Erythroblast (primary cell): ENCODE measurements at regions not wholly inside any gene's neighbourhood (a gene's known extent, or its start where the extent isn't known, plus 50 kb on each side); places are given as distances from the start of the nearest gene placed in this dataset.

ENCODE experiments used
- DNase-seq, 2 experiments: peaks; one replicate each; lab custom pipeline; 2025; lab: John Stamatoyannopoulos, UW
- GATA1 ChIP-seq: IDR thresholded peaks from 2 replicates; pipeline ENCODE4 v1.6.1; 2011; ENCODE audit warnings: low read depth, mild to moderate bottlenecking, control low read depth, low read length, moderate library complexity
- POLR2A ChIP-seq: IDR thresholded peaks from 2 replicates; pipeline ENCODE4 v1.6.1; 2011; ENCODE audit warnings: mild to moderate bottlenecking, low read length

DNA sequence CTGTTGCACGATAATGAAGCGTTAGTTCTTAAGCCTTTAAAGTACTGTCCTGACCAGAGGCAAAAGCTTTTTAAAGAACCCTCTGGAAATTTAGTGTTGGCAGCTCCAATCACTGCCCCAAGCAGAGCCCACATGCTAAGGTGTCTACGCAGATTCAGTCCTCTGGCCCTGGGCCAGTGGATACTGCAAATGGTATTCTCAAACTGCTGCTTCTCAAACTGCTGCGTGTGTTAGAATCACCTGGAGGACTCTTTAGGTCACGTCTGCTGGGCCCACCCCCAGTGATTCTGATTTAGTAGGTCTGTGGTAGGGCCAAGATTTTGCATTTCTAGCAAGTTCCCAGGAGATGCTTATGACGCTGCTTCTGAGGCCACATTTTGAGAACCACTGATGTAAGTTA lies 96.0 kb upstream of the CCDC28A start:
- DNase-seq = no peak
- TF ChIP-seq GATA1 = no peak
- no peak for TF ChIP-seq POLR2A

GRCh38 chr6:138678168-138678567 lies 95.4 kb upstream of the CCDC28A start:
- TF ChIP-seq GATA1 (no peak), POLR2A (no peak)
- no peak for DNase-seq

- DNase-seq = no peak
Observed at GRCh38 chr6:138680085-138680484, 93.5 kb upstream of the CCDC28A start.

DNA sequence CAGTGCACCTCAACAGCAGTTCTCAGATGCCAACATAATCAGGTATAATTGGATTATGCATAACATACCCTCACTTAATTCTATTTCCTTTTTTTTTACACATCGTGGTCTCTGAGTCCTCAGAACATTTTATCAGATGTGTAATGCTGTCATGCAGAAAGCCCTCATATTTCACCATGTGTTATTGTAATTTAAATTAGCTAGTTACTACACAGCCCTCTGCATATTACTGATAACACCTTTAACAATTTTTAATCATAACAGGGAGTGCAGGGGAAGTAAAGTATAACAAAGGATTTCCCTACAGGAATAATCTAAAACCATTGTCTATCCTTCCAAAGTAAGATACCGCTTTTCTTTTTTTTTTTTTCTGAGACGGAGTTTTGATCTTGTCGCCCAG lies 91.9 kb upstream of the CCDC28A start:
- no peak for DNase-seq
- TF ChIP-seq POLR2A = no peak
- TF ChIP-seq GATA1 = no peak

More at GRCh38 chr6:138680085-138680484, 93.5 kb upstream of the CCDC28A start:
- TF ChIP-seq POLR2A = no peak
- TF ChIP-seq GATA1 = no peak

- DNase-seq = no peak
Observed at GRCh38 chr6:138682704-138683527, 90.7 kb upstream of the CCDC28A start.

DNA sequence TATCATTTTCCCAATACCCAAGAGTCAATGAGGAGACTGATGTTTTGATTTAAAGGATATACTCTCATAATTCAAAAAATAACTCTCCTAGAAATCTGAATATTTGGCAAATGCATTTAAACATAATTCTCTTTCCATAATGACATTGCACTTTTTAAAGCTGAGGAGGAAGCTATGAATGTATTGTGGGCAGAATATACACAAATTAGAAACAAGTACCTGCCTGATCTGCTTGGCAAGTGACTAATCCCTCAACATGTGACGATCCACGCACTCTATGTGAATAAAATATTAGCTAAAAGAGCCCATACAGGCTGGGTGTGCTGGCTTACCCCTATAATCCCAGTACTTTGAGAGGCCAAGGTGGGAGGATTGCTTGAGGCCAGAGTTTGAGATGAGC lies 88.3 kb upstream of the CCDC28A start:
- TF ChIP-seq POLR2A (no peak), GATA1 (no peak)
- DNase-seq = no peak

More at GRCh38 chr6:138682704-138683527, 90.7 kb upstream of the CCDC28A start:
- TF ChIP-seq GATA1 (no peak), POLR2A (no peak)

DNA sequence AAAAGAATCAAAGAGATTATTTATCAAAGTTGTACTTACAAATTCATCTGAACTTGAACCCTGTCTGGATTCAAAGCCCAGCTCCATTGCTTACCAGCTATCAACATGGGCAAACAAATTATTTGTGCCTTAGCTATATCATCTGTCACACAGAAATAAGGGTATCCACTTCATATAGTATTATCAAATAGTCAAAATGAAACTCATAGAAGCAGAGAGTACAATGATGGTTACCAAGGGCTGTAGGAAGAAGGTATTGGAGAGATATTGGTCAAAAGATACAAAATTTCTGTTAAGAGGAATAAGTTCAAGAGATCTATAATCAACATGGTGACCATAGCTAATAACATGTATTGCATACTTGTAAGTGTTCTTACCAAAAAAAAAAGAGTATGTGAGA lies 87.8 kb upstream of the CCDC28A start:
- DNase-seq = no peak
- no peak for TF ChIP-seq GATA1
- no peak for TF ChIP-seq POLR2A

DNA sequence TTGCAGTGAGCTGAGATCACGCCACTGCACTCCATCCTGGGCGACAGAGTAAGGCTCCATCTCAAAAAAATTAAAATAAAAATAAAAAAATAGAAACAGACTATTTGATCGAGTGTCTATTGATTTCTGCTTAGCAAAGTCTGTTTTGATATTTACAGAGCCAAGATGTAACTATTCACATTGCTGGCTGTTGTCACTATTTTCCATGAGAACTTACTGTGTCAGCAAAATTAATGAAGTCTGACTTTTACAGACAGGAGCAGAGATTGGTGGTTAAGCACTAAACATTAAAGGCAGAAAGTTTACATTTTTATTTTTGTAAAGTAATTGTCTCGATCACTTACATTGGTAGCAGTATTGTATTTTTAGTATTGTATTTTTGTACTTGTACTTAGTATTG lies 85.0 kb upstream of the CCDC28A start:
- DNase-seq = no peak
- TF ChIP-seq GATA1 (no peak), POLR2A (no peak)

DNA sequence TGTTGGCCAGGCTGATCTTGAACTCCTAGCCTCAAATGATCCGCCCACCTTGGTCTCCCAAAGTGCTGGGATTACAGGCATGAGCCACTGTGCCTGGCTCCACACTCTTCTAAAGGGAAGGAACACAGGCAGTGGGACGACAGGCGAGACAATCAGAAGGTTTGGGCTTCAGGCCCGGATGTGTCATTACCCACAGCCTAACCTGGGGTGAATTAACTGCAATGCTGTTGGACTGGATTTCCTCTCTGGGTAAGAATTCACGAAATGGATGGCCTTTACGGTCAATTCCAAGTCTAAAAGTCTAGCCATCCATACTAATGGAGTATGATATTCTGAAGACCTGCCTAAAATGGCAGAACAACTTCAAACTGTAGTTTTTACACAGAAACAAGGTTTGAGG lies 83.7 kb upstream of the CCDC28A start:
- TF ChIP-seq GATA1 (no peak), POLR2A (no peak)
- DNase-seq = no peak

DNA sequence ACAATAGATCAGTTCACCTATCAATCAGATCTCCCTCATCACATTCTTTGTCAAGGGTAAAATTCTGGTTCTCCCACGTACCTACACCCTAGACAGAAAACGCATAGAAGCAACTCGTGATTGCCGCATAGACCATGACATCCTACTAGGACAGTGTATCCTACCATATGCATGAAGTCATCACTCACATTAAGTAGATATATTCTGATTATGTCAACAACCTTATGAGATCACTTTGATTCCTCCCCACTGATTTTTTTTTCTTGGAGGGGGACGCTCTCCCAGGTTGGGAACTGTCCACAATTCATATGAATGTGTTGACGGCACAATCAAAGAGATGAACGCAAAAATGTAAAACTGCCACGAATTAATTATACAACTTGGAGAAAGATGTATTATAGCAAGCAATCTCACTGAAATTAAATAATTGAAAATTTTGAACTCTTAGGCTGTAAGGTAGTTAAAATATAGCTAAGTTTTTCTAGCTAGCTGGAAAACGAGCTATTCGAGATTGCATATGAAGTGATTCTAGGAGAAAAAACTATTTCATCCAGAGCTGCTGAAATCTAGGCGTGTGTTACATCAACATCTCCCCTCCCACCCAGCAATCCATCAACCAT lies 82.5 kb upstream of the CCDC28A start:
- no peak for DNase-seq
- no peak for TF ChIP-seq GATA1
- TF ChIP-seq POLR2A = no peak

- no peak for DNase-seq
Observed at GRCh38 chr6:138691595-138692057, 81.9 kb upstream of the CCDC28A start.

DNA sequence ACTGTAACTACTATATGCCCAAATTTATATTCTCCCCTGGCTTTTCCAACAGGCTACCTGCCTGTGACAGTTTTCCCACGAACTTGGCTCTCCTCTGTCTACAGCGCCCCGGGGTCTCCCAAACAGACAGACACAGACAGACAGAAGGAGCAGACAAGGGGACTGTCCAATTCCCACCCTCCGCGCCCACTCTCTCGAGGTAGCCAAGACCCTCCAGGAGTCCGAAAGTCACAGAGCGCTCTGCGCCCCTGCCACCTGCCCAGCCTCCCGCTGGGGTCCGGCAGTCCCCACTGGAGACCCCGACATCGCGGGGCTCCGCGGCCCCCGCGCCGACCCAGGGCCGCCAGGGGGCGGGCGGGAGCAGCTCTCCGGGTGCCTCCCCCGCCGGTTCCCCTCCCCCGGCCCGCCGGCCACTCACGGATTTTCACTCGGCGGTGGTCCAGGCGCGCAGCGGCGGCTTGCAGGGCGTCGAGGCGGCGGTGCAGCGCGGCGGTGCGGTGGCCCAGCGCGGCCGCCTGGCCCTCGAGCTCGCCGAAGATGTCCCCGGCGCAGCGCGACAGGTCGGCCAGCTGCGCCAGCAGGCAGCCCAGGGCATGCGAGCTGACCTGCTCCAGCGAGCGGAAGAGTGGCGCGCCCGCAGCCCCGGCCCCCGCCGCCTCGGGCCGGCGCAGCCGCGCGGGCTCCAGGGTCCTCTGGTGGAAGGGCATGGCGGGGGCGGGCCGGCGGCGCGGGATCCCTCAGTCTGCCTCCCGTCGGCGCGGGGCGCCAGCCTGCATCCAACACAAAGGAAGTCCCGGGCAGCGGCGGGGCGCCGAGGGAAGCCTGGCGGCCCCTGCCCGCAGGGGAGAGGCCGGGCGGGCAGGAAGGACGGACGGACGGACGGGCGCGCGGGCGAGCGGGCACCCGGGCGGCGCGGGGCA lies 81.3 kb upstream of the CCDC28A start:
- TF ChIP-seq POLR2A (no peak), GATA1 (no peak)
- DNase-seq = peak; percentile 45 to 54

More at GRCh38 chr6:138691595-138692057, 81.9 kb upstream of the CCDC28A start:
- TF ChIP-seq GATA1 = no peak
- no peak for TF ChIP-seq POLR2A
